D721Med (cell line): ENCODE measurements at regions not wholly inside any gene's neighbourhood (a gene's known extent, or its start where the extent isn't known, plus 50 kb on each side); places are given as distances from the start of the nearest gene placed in this dataset.

ENCODE experiments used
- DNase-seq: peaks from one replicate; pipeline ENCODE4 v3.0.0; 2011; ENCODE audit warnings: low spot score; ENCODE audit not compliant: insufficient read length
- FAIRE-seq: peaks from 2 replicates; lab custom pipeline; 2011; peaks lifted over from hg19 to GRCh38; lab: Jason Lieb, UNC
- TF ChIP-seq, protein P1 (sequence below): IDR thresholded peaks from 2 replicates; pipeline ENCODE4 v1.5.1; 2012; ENCODE audit warnings: mild to moderate bottlenecking, control low read depth; ENCODE audit not compliant: insufficient read depth; ENCODE audit errors: missing control alignments

- FAIRE-seq (no peak), DNase-seq (no peak)
- TF ChIP-seq, protein P1, sequence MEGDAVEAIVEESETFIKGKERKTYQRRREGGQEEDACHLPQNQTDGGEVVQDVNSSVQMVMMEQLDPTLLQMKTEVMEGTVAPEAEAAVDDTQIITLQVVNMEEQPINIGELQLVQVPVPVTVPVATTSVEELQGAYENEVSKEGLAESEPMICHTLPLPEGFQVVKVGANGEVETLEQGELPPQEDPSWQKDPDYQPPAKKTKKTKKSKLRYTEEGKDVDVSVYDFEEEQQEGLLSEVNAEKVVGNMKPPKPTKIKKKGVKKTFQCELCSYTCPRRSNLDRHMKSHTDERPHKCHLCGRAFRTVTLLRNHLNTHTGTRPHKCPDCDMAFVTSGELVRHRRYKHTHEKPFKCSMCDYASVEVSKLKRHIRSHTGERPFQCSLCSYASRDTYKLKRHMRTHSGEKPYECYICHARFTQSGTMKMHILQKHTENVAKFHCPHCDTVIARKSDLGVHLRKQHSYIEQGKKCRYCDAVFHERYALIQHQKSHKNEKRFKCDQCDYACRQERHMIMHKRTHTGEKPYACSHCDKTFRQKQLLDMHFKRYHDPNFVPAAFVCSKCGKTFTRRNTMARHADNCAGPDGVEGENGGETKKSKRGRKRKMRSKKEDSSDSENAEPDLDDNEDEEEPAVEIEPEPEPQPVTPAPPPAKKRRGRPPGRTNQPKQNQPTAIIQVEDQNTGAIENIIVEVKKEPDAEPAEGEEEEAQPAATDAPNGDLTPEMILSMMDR: no peak
Observed at GRCh38 chr10:43978091-43978490, 329.4 kb upstream of the ZNF32 start.

DNA sequence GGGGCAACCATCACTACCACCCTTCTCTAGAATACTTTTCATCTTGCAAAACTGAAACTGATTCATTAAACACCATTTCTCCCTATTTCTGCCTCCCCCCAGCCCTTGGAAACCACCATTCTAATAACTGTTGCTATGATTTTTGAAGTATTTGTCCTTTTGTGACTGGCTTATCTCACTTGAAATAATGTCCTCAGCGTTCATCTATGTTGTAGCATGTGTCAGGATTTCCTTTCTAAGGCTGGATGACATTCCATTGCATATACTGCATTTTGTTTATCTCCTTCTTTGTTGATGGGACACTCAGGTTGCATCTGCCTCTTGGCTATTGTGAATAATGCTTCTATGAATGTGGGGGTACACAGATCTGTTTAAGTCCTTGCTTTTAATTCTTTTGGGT lies 327.6 kb upstream of the ZNF32 start:
- DNase-seq (no peak), FAIRE-seq (no peak)
- TF ChIP-seq, protein P1: no peak

- TF ChIP-seq, protein P1: no peak
Observed at GRCh38 chr10:43973801-43974200, 325.1 kb upstream of the ZNF32 start.

DNA sequence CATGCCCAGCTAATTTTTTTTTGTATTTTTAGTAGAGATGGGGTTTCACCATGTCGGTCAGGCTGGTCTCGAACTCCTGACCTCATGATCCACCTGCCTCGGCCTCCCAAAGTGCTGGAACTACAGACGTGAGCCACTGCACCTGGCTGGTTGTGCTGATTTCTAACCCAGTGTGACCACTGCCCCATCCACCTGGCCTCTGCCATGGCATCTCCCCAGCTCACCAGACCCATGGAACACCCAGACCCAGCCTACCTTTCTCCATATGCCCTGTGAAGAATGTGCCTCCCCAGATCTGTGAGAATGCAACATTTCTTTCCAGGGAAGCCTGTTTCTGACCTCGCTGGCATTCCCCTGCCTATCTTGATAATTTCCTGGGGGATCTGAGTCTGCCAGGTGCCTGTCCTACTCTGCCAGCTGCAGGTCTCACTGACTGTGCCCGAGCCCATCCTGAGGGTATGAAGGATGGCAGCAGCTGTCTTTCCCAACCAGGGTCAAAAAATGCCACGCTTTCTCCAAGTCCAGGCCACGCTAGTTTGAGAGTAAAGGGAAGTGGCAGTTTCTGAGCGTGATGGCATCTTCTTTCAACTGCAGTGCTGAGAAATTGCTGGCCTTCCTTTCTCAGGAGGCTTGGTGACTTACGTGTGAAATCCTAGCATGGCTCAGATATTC lies 324.4 kb upstream of the ZNF32 start:
- FAIRE-seq (no peak), DNase-seq (no peak)
- TF ChIP-seq, protein P1: no peak

More at GRCh38 chr10:43973801-43974200, 325.1 kb upstream of the ZNF32 start:
- no peak for DNase-seq
- no peak for FAIRE-seq

GRCh38 chr10:43971981-43972380 lies 323.3 kb upstream of the ZNF32 start:
- no peak for FAIRE-seq
- TF ChIP-seq, protein P1: no peak
- DNase-seq: no peak

DNA sequence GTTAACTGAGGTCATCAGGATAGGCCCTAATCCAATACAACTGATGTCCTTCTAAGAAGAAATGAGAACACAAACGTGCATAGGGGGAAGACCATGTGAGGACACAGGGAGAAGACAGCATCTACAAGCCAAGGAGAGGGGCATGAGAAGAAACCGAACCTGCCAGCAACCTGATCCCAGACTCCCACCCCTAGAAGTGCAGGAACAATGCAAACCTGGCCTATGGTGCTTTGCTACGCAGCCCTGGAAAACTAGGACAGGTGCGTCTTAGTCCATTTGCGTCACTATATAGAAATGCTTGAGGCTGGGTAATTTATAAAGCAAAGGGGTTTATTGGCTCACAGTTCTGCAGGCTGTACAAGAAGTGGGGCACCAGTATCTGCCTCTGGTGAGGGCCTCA lies 322.6 kb upstream of the ZNF32 start:
- no peak for DNase-seq
- TF ChIP-seq, protein P1: no peak
- FAIRE-seq: no peak

- TF ChIP-seq, protein P1: no peak
- no peak for DNase-seq
- no peak for FAIRE-seq
Observed at GRCh38 chr10:43970717-43971116, 322.0 kb upstream of the ZNF32 start.
